IPS-18c (cell line): ENCODE measurements at regions not wholly inside any gene's neighbourhood (a gene's known extent, or its start where the extent isn't known, plus 50 kb on each side); places are given as distances from the start of the nearest gene placed in this dataset.
"Not testable (repeated sequence)": the region's sequence is repeated elsewhere in the genome, so short reads cannot be mapped to it uniquely, and the experiment has no call there.

ENCODE experiments used
- H3K4me3 ChIP-seq: 2 replicates; pipeline ENCODE4 v1.7.0; 2013; ENCODE audit warnings: low read depth, mild to moderate bottlenecking, low read length, moderate library complexity; ENCODE audit not compliant: insufficient read depth
- H3K9me3 ChIP-seq: one replicate; pipeline ENCODE4 v1.6.1; 2013; ENCODE audit warnings: mild to moderate bottlenecking, low read length, moderate library complexity; ENCODE audit not compliant: control insufficient read depth, insufficient read depth

DNA sequence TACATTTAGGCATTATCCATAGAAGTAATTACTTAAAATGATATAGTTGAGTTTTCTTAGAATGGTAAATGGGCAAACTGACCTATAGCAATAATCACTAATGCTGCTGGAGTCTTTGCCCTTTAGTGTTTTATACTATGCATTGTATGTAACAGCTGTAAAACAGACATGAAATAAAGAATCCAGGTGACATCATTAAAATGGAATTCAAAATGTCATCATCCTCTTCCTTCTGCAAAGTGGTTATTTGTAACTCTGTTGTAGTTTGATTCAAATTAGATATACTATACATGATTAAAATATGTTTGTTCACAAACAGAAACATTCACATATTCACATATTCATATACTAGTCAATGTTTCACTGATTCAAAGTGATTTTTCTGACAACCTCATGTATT lies 598.8 kb downstream of the SLC16A7 start:
- H3K9me3 ChIP-seq, result no peaks in the 10 kb centered on the region
- no peak overlapping the region for H3K4me3 ChIP-seq

DNA sequence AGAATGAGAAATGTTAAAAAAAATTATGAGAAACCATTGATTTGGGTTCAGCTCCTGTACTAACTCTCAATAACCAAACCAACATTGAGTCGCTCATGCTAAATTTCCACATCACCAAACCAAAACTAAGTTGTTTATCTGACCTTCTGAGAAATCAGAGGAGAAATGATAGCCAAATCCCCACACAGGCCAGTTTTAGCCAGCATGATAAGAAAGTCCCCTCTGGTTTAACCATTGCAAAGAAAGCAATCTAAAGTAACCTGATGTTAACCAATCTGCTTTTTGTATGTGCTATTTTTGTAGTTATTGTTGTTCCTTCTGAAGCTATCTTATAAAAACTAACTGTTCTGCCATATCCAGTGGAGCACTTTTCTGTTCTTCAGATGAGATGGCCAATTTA lies 599.7 kb downstream of the SLC16A7 start:
- Histone ChIP-seq H3K9me3 (no peaks in the 10 kb centered on the region), H3K4me3 (no peak overlapping the region)

DNA sequence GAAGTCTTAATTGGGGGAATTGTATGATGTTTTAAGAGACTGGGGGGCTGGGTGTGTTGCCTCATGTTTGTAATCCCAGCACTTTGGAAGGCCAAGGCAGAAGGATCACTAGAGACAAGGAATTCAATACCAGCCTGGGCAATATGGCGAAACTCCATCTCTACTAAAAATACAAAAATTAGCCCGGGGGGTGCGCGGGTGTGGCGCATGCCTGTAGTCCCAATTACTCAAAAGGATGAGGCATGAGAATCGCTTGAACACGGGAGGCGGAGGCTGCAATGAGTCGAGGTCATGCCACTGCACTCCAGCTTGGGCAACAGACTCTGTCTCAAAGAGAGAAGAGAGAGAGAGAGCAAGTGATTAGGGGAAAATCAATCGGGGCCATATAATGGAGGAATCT lies 600.5 kb downstream of the SLC16A7 start:
- no peak overlapping the region for H3K4me3 ChIP-seq
- H3K9me3 ChIP-seq, result no peaks in the 10 kb centered on the region

DNA sequence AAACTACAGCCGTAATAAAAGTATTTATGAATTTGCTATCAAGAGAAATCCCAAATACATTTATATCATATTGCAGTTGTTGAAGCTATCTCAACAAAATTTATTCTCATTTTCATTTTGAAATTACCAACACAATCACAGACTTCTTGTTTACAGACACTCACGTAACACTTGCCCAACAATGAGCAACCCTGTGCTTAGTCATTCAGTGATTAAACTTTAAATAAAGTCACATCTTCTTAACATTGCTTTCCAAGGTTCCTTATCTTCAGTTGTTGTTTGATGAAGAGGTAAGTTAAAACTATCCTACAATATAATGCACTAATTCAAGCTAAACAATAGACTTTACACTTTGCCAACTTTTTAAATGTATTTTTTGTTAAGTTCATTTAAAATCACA lies 601.8 kb downstream of the SLC16A7 start:
- Histone ChIP-seq H3K4me3 (no peak overlapping the region), H3K9me3 (no peaks in the 10 kb centered on the region)

DNA sequence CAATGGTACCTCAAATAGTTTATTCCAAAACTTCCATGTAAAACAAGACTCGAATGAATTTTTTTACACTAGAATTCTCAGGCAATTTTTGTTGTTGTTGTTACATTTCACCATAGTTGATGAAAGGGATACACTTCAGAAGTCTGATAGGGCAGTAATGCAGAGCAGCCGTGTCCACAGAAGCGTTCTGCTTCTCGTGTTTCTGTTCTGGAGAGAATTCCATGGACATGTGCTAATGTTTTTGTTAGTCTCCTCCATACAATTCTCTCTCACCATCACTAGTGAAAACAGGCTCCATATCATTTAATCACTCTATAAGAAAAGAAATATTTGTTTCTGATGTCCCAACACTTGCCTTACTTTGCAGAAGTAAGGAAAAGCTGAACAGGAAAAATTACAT lies 606.1 kb downstream of the SLC16A7 start:
- Histone ChIP-seq H3K4me3 (no peak overlapping the region), H3K9me3 (no peaks in the 10 kb centered on the region)

DNA sequence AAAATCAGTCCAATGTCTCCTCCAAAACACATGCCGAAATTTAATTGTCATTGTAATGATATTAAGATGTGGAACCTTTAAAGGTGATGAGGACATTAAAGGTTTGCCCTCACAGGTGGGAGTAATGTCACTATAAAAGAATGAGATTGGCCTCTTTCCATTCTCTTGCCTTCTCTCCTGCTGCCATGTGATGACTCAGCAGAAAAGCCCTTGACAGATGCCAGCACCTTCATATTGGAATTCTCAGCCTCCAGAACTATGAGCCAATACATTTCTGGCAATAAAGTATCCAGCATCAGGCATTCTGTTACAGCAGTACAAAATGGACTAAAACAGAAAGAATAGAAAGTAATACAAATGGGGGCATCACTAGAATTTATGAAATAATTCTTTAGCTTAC lies 609.7 kb downstream of the SLC16A7 start:
- no peak overlapping the region for H3K4me3 ChIP-seq

DNA sequence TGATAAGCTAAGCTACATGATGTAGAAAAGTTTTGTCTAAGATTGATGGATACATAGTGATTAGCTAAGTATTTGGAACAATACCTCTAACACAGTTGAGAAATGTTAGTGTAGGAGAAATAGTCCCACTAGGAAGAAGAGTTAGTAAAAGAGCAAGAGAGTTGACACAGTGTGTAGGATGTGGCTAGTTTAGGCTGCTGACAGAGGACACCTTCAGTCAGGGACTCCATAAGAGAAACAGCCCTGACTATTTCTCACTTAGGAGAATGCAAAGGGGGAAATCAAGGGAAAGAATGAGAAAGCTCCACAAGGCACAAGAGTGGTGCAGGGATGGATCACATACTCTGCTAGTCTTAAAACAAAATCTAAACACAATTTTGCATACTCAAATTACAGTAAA lies 613.7 kb downstream of the SLC16A7 start:
- Histone ChIP-seq H3K9me3 (no peaks in the 10 kb centered on the region), H3K4me3 (no peak overlapping the region)

More for the DNA sequence above, 609.7 kb downstream of the SLC16A7 start:
- H3K9me3 ChIP-seq, result no peaks in the 10 kb centered on the region

DNA sequence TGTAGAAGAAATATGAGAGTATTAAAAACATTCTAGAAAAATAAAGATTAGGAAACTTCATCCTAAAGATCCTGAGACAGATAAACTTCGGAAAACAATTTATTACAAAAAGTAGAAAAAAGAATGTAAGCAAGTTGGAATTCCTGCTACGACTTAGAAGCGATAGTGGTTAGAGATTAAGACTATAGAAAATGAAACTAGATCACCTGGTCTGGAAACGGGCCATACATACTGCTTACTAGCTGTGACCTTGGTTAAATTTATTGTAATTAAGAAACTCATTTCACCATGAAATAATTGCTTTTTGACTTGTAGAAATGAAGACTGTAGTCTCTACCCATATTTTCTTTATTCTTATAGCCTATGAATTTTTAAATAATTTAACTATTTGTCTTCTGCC lies 614.1 kb downstream of the SLC16A7 start:
- no peak overlapping the region for H3K4me3 ChIP-seq
- no peaks in the 10 kb centered on the region for H3K9me3 ChIP-seq

DNA sequence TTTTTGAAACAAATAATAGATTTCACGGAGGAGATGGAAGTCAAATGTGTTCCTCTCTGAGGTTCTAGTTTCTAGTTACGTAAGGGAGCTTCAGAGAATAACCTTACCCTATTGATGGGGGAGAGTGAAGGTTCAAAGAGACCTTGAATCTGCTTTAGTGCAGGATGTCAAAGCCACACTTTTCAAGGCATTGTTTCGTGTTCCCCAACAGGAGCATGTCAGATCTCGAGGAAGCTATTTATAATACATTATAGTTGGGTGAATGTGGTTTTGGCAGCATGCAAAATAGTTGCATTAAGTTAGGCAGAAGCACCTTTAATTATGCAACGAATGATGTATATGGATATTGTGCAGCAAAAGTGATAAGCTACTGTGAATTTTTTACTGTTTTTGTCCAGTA lies 614.9 kb downstream of the SLC16A7 start:
- Histone ChIP-seq H3K4me3 (no peak overlapping the region), H3K9me3 (no peaks in the 10 kb centered on the region)

DNA sequence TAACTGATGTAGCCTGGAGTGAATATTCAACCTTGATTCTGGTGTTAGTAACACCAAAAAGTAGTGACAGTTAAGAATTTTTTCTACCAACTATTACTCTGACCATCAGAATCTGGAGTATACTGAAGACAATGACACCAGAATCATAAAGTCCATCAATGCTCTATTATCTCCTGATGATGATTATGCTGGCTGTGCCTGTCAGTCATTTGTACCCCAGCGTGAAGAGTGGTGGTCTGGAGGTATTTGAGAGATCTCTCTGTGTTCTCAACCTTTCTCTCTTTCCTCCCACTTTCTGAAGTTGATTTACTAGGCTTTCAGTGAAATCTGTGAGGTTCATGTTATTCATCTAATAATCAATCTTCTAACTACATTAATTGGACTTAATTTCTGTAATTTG lies 615.4 kb downstream of the SLC16A7 start:
- no peaks in the 10 kb centered on the region for H3K9me3 ChIP-seq
- no peak overlapping the region for H3K4me3 ChIP-seq

DNA sequence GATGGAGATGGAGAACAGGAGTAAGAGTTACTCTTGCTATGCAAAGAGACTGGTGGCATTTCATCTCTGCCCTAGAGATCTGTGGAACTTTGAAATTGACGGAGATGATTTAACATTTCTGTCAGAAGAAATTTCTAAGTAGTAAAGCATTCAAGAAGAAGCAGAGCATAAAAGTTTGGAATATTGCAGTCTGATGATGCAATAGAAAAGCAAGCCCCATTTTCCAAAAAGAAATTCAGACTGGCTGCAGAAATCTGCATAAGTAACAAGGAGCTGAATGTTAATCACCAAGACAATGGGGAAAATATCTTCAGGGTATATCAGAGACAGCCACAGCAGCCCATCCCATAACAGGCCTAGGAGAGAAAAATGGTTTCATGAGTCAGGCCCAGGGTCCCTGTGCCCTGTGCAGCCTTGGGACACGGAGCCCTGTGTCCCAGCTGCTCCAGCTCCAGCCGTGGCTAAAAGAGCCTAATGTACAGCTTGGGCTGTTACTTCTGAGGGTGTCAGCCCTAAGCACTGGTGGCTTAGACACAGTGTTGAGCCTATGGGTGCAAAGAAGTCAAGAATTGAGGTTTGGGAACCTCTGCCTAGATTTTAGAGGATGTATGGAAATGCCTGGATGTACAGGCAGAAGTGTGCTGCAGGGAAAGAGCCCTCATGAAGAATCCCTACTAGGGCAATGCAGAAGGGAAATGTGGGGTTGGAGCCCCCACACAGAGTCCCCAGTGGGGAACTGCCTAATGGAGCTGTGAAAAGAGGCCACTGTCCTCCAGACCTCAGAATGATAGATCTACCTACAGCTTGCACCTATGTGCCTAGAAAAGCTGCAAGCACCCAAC lies 616.6 kb downstream of the SLC16A7 start:
- Histone ChIP-seq H3K9me3 (no peaks in the 10 kb centered on the region), H3K4me3 (no peak overlapping the region)

DNA sequence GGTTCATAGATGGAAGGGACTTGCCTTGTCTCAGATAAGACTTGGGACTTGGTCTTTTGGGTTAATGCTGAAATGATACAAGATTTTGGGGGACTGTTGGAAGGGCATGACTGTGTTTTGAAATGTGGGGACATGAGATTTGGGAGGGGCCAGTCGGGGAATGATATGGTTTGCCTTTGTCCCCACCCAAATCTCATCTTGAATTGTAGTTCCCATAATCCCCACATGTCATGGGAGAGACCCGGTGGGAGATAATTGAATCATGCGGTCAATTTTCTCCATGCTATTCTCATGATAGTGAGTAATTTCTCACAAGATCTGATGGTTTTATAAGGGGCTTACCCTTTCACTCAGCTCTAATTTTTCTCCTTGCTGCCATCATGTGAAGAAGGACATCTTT lies 617.4 kb downstream of the SLC16A7 start:
- H3K4me3 ChIP-seq, H3K9me3 ChIP-seq: not testable (repeated sequence)

DNA sequence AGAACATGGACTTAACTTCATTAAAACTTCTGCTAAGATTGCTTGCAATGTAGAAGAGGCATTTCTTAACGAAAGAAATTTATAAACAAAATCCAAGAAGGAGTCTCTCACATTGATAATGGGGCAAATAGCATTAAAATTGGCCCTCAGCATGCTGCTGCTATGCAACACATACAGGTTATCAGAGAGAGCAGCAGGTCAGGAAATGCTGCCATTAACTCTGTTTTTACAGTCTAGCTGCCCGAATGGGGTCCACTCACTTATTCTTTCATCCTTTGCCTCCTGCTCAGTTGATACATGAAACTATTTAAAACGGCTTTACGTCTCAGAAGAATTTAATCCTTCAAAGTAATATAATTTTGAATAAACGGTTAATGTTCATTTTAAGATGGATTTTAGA lies 620.4 kb downstream of the SLC16A7 start:
- H3K4me3 ChIP-seq, result no peak overlapping the region
- no peaks in the 10 kb centered on the region for H3K9me3 ChIP-seq

DNA sequence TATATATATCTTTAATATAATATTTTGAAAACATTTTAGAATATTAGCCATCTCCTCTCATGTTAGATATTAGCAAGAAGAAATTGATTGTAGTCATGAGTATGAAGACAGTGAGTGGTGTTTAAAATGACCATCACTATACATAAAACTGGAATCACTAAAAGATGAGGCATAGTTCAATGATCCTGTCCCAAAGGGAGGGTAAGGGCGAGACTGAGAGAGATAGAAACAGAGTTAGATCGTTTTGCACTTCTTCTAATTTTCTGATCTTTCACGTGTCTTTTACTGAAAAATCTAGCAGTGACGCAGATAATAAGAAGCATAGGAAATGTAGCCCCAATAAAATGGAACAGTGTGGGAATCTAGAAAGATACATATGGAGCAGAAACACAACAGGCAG lies 627.4 kb downstream of the SLC16A7 start:
- H3K9me3 ChIP-seq, result no peaks in the 10 kb centered on the region
- H3K4me3 ChIP-seq, result no peak overlapping the region

DNA sequence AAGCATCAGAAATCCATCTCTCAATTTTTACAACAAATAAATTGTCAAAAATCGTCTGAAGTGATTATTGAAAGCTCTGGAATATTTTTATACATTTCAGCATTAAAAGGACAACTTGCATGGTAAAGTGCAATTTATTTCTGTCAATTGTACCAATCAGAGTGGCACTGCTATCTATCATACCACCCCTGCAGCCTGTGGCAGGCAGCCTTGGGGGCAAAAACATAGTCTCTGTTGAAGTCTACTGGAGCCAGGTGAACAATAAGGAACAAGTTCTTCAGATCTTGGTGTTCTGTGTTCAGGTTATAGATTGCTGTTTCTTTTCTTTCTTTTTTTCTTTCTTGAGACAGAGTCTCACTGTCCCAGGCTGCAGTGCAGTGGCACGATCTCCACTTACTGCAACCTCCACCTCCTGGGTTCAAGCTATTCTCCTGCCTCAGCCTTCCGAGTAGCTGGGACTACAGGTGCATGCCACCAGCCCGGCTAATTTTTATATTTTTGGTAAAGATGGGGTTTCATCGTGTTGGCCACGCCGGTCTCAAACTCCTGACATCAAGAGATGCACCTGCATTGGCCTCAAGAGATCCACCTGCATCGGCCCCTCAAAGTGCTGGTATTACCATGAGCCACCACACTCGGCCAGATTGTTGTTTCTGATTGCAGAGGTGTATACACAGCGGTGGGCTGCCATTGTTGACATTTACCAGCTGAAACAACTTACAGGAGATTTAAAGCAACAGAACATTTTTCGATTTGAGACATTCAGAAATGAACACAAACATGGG lies 629.6 kb downstream of the SLC16A7 start:
- Histone ChIP-seq H3K4me3 (no peak overlapping the region), H3K9me3 (no peaks in the 10 kb centered on the region)

DNA sequence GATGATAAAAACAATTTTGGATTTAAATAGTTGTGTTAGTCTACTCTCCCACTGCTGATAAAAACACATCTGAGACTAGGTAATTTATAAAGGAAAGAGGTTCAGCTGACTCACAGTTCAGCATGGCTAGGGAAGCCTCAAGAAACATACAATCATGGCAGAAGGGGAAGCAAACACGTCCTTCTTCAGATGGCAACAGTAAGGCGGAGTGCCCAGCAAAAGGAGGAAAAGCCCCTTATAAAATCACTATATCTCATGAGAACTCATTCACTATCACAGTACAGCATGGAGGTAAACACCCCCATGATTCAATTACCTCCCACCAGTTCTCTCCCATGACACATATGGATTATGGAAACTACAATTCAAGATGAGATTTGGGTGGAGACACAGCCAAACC lies 632.1 kb downstream of the SLC16A7 start:
- Histone ChIP-seq H3K9me3 (no peaks in the 10 kb centered on the region), H3K4me3 (no peak overlapping the region)

DNA sequence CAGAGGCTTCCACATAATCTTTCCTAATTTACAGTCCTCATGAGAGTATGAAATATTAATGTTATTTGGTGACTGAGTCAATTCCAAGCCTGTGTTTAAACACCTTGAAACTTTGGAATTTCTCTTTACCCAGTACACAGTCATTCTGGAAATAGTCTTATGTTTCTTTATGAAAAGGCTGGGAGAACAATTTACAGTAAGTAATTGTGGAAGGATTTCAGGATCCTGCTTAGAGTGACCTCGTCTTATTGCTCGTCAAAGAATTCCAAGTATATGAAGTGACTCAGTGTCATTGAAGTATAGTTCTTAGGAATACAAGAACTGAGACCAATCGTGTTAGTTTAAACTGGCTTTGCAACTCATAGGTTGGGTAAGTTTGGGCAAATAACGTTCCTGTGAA lies 634.2 kb downstream of the SLC16A7 start:
- Histone ChIP-seq H3K9me3 (no peaks in the 10 kb centered on the region), H3K4me3 (no peak overlapping the region)

DNA sequence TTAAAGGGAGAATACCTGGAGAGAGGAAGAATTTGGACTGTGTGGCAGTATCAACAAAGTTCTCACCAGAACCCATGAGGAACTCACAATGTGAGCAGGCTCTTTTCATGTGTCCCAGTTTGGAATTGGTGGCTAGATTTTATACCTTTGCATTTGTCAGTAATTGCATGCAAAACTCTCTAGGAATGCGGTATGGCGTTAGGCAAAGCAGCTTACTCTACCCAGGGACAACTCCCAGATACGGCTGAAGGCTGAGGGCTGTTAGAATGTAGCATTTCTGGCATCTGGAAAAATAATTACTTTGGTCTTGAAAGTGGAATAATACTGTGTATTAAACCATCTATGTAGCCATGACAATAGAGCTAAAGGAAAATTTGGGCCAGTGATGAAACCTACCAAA lies 635.5 kb downstream of the SLC16A7 start:
- no peak overlapping the region for H3K4me3 ChIP-seq

More for the DNA sequence above, 635.5 kb downstream of the SLC16A7 start:
- no peaks in the 10 kb centered on the region for H3K9me3 ChIP-seq
